Liver (tissue), 8 donors: ENCODE measurements at regions not wholly inside any gene's neighbourhood (a gene's known extent, or its start where the extent isn't known, plus 50 kb on each side); places are given as distances from the start of the nearest gene placed in this dataset.

ENCODE experiments used
- DNase-seq: peaks from one replicate; pipeline ENCODE4 v3.0.0-alpha.2; 2017; ENCODE audit warnings: low spot score
- H3K27ac ChIP-seq, 2 donors: one replicate each; pipeline ENCODE4 v1.7.0; 2013; ENCODE audit warnings: inconsistent platforms in 2 of 2, low read length in 2 of 2, control low read depth in 1 of 2, low read depth in 1 of 2, mild to moderate bottlenecking in 1 of 2
- H3K27me3 ChIP-seq, 4 donors: one replicate each; pipeline versions ENCODE4 v1.6.1 to v1.7.0; 2013; ENCODE audit warnings: low read length in 3 of 4, inconsistent platforms in 1 of 4, mild to moderate bottlenecking in 1 of 4, moderate library complexity in 1 of 4; ENCODE audit not compliant: control insufficient read depth in 4 of 4, insufficient read depth in 4 of 4
- H3K36me3 ChIP-seq, 4 donors: one replicate each; pipeline versions ENCODE4 v1.6.1 to v1.7.0; 2013; ENCODE audit warnings: low read length in 3 of 4, mild to moderate bottlenecking in 3 of 4, low read depth in 1 of 4, moderate library complexity in 1 of 4; ENCODE audit not compliant: control insufficient read depth in 4 of 4, insufficient read depth in 3 of 4
- H3K4me1 ChIP-seq, 4 donors: one replicate each; pipeline versions ENCODE4 v1.6.1 to v1.7.0; 2013; ENCODE audit warnings: low read length in 3 of 4, mild to moderate bottlenecking in 3 of 4, moderate library complexity in 1 of 4; ENCODE audit not compliant: control insufficient read depth in 4 of 4, insufficient read depth in 4 of 4
- H3K4me3 ChIP-seq, 3 donors: one replicate each; pipeline versions ENCODE4 v1.6.1 to v1.7.0; 2013; ENCODE audit warnings: low read length in 3 of 3, control low read depth in 1 of 3, low read depth in 1 of 3, mild to moderate bottlenecking in 1 of 3
- H3K9ac ChIP-seq, 2 donors: one replicate each; pipeline ENCODE4 v1.7.0; 2013; ENCODE audit warnings: low read length in 2 of 2, mild to moderate bottlenecking in 2 of 2, moderate library complexity in 2 of 2, control low read depth in 1 of 2, low read depth in 1 of 2
- H3K9me3 ChIP-seq, 4 donors: one replicate each; pipeline versions ENCODE4 v1.6.1 to v1.7.0; 2013; ENCODE audit warnings: low read length in 3 of 4; ENCODE audit not compliant: control insufficient read depth in 4 of 4
- EGR1 ChIP-seq, 2 donors: IDR thresholded peaks; 2 replicates each; pipeline ENCODE4 v1.6.1; 2016 to 2018; ENCODE audit warnings: antibody characterized with exemption in 2 of 2, low read depth in 2 of 2
- FOXA1 ChIP-seq: IDR thresholded peaks from 2 replicates; pipeline ENCODE4 v1.6.1; 2016; ENCODE audit warnings: antibody characterized with exemption
- FOXA2 ChIP-seq: IDR thresholded peaks from 2 replicates; pipeline ENCODE4 v1.6.1; 2016; ENCODE audit warnings: antibody characterized with exemption
- GABPA ChIP-seq, 2 donors: IDR thresholded peaks in 1 of 2; conservative IDR thresholded peaks in 1 of 2; 2 replicates each; pipeline ENCODE4 v1.6.1; 2016; ENCODE audit warnings: antibody characterized with exemption in 2 of 2, mild to moderate bottlenecking in 1 of 2, moderate library complexity in 1 of 2
- HNF4A ChIP-seq, 2 donors: conservative IDR thresholded peaks; 2 replicates each; pipeline ENCODE4 v1.6.1; 2016; ENCODE audit warnings: antibody characterized with exemption in 2 of 2, mild to moderate bottlenecking in 2 of 2
- HNF4G ChIP-seq: IDR thresholded peaks from 2 replicates; pipeline ENCODE4 v1.6.1; 2016; ENCODE audit warnings: antibody characterized with exemption
- JUND ChIP-seq, 2 donors: IDR thresholded peaks; 2 replicates each; pipeline ENCODE4 v1.6.1; 2016; ENCODE audit warnings: antibody characterized with exemption in 2 of 2
- RAD21 ChIP-seq, 2 donors: IDR thresholded peaks; 2 replicates each; pipeline ENCODE4 v1.6.1; 2016; ENCODE audit warnings: antibody characterized with exemption in 2 of 2, mild to moderate bottlenecking in 2 of 2
- SP1 ChIP-seq: IDR thresholded peaks from 2 replicates; pipeline ENCODE4 v1.6.1; 2018; ENCODE audit warnings: antibody characterized with exemption, mild to moderate bottlenecking
- YY1 ChIP-seq: IDR thresholded peaks from 2 replicates; pipeline ENCODE4 v1.6.1; 2016; ENCODE audit warnings: antibody characterized with exemption, mild to moderate bottlenecking
- WGBS: extraction: QIAGEN DNeasy Blood & Tissue Kit; methylation state at CpG from one replicate; pipeline ENCODE4 v1.1.7; 2013; 5-methylcytosine and 5-hydroxymethylcytosine counted together
- TF ChIP-seq, protein P1 (sequence below): IDR thresholded peaks from 2 replicates; pipeline ENCODE4 v1.6.1; 2016; ENCODE audit warnings: antibody characterized with exemption
- TF ChIP-seq, protein P2 (sequence below): IDR thresholded peaks from 2 replicates; pipeline ENCODE4 v1.6.1; 2016; ENCODE audit warnings: antibody characterized with exemption
- TF ChIP-seq, protein P3 (sequence below): IDR thresholded peaks from 2 replicates; pipeline ENCODE4 v1.6.1; 2016; ENCODE audit warnings: antibody characterized with exemption
- TF ChIP-seq, protein P4 (sequence below): fragments of 150-350 bp; IDR thresholded peaks from 2 replicates; pipeline ENCODE4 v1.5.1; 2017; ENCODE audit warnings: improper control_type of control experiment, low read depth, low read length; ENCODE audit not compliant: missing input control
- donor health status: healthy.
- donor health status: healthy.
- donor health status: healthy.
- donor health status: healthy.
- donor health status: healthy.

GRCh38 chr7:130904031-130904757, 170.2 kb upstream of the KLF14 start (continued):
- TF ChIP-seq YY1 = peak; percentile 86
- peak in 1 of 2 donors; percentile 71 for TF ChIP-seq JUND (IDR thresholded peaks at IDR 0.05)
- TF ChIP-seq FOXA2 = peak; percentile 35
- TF ChIP-seq FOXA1 = no peak

DNA sequence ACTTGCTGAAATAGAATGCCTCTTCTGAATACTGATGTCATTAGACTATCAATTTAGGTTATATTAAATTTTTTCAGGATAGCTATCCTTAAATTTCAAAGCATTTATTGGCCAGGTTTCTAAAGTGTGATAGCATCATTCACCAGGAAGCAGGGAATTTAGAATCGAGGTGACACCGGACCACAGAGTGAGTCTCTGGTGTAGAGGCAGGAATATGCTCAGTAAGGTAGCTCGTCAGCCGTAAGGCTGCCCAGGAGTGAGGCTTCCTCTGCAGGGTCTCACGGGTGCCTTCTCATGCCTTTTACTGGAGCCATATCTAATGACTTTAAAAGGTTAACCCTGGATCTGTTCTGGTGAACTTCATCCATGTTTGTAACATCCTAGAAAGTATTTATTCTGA, 170.8 kb upstream of the KLF14 start:
- no peak for DNase-seq
- H3K36me3 ChIP-seq = peaks cover 0 to 2% (median 0%) of the 10 kb centered on the region in 4 donors
- H3K27ac ChIP-seq = peak overlapping the region; percentile 81 to 88
- H3K9me3 ChIP-seq = no peaks in the 10 kb centered on the region
- 73% methylated on average over 5 of the region's 5 CpGs for WGBS
- H3K4me1 ChIP-seq = peaks cover 19 to 59% (median 41%) of the 10 kb centered on the region in 4 donors
- TF ChIP-seq, protein P1, sequence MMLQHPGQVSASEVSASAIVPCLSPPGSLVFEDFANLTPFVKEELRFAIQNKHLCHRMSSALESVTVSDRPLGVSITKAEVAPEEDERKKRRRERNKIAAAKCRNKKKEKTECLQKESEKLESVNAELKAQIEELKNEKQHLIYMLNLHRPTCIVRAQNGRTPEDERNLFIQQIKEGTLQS = no peak
- TF ChIP-seq EGR1 (IDR thresholded peaks at IDR 0.05; ENCODE audit: low read depth in 2 of 2) = no peak
- no peak for TF ChIP-seq GABPA (IDR thresholded peaks at IDR 0.05 in 1 of 2, conservative IDR thresholded peaks at IDR 0.05 in 1 of 2)
- no peak for TF ChIP-seq RAD21 (IDR thresholded peaks at IDR 0.05)
- no peak for TF ChIP-seq JUND (IDR thresholded peaks at IDR 0.05)
- TF ChIP-seq HNF4G = no peak
- no peak overlapping the region for H3K9ac ChIP-seq
- H3K4me3 ChIP-seq = no peak overlapping the region
- H3K27me3 ChIP-seq = no peaks in the 10 kb centered on the region

- 97% methylated on average over 1 of the region's 1 CpG for WGBS
- DNase-seq = no peak
- TF ChIP-seq SP1 (no peak), YY1 (no peak), FOXA1 (no peak), EGR1 (IDR thresholded peaks at IDR 0.05; ENCODE audit: low read depth in 2 of 2) (no peak), HNF4A (conservative IDR thresholded peaks at IDR 0.05) (peak; percentile 28 to 33)
- TF ChIP-seq, protein P2, sequence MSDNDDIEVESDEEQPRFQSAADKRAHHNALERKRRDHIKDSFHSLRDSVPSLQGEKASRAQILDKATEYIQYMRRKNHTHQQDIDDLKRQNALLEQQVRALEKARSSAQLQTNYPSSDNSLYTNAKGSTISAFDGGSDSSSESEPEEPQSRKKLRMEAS = no peak
- TF ChIP-seq, protein P3, sequence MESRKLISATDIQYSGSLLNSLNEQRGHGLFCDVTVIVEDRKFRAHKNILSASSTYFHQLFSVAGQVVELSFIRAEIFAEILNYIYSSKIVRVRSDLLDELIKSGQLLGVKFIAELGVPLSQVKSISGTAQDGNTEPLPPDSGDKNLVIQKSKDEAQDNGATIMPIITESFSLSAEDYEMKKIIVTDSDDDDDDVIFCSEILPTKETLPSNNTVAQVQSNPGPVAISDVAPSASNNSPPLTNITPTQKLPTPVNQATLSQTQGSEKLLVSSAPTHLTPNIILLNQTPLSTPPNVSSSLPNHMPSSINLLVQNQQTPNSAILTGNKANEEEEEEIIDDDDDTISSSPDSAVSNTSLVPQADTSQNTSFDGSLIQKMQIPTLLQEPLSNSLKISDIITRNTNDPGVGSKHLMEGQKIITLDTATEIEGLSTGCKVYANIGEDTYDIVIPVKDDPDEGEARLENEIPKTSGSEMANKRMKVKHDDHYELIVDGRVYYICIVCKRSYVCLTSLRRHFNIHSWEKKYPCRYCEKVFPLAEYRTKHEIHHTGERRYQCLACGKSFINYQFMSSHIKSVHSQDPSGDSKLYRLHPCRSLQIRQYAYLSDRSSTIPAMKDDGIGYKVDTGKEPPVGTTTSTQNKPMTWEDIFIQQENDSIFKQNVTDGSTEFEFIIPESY = no peak
- peaks cover 0 to 2% (median 0%) of the 10 kb centered on the region in 4 donors for H3K36me3 ChIP-seq
- no peak overlapping the region for H3K4me3 ChIP-seq
- no peak overlapping the region for H3K9ac ChIP-seq
- no peaks in the 10 kb centered on the region for H3K9me3 ChIP-seq
- H3K27ac ChIP-seq = peak overlapping the region in 1 of 2 donors; percentile 88
- H3K4me1 ChIP-seq = peaks cover 12 to 48% (median 26%) of the 10 kb centered on the region in 4 donors
- no peaks in the 10 kb centered on the region for H3K27me3 ChIP-seq
Measured at GRCh38 chr7:130906575-130906974, 172.6 kb upstream of the KLF14 start.

DNA sequence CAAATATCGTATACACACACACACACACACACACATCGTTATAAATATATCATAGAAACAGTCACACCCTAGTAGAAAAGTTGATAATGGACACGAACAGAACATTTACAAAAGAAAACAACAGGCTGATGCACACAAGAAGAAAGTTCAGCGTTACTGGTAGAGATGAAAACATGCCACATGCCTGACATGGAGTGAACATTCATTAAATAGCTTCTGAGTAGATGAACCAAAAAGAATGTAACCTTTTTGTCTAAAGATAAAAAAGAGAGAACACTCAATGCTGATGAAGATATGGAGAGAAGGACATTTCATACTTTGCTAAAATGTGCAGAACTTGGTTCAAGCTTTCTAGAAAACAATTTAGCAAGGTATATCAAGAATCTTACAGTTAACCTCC, 173.4 kb upstream of the KLF14 start:
- H3K9ac ChIP-seq = no peak overlapping the region
- 89% methylated on average over 4 of the region's 4 CpGs for WGBS
- H3K4me1 ChIP-seq = peaks cover 12 to 49% (median 25%) of the 10 kb centered on the region in 4 donors
- peak overlapping the region in 1 of 2 donors; percentile 9 for H3K27ac ChIP-seq
- H3K9me3 ChIP-seq = no peaks in the 10 kb centered on the region
- no peaks in the 10 kb centered on the region for H3K27me3 ChIP-seq
- no peak for DNase-seq
- H3K4me3 ChIP-seq = no peak overlapping the region
- TF ChIP-seq, protein P3 = no peak
- TF ChIP-seq FOXA2 (no peak), FOXA1 (no peak), GABPA (IDR thresholded peaks at IDR 0.05 in 1 of 2, conservative IDR thresholded peaks at IDR 0.05 in 1 of 2) (no peak), SP1 (no peak), RAD21 (IDR thresholded peaks at IDR 0.05) (no peak), HNF4G (no peak), EGR1 (IDR thresholded peaks at IDR 0.05; ENCODE audit: low read depth in 2 of 2) (no peak)
- TF ChIP-seq, protein P2 = no peak
- TF ChIP-seq, protein P4, sequence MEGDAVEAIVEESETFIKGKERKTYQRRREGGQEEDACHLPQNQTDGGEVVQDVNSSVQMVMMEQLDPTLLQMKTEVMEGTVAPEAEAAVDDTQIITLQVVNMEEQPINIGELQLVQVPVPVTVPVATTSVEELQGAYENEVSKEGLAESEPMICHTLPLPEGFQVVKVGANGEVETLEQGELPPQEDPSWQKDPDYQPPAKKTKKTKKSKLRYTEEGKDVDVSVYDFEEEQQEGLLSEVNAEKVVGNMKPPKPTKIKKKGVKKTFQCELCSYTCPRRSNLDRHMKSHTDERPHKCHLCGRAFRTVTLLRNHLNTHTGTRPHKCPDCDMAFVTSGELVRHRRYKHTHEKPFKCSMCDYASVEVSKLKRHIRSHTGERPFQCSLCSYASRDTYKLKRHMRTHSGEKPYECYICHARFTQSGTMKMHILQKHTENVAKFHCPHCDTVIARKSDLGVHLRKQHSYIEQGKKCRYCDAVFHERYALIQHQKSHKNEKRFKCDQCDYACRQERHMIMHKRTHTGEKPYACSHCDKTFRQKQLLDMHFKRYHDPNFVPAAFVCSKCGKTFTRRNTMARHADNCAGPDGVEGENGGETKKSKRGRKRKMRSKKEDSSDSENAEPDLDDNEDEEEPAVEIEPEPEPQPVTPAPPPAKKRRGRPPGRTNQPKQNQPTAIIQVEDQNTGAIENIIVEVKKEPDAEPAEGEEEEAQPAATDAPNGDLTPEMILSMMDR = no peak
- TF ChIP-seq, protein P1 = no peak
- peaks cover 0 to 2% (median 0%) of the 10 kb centered on the region in 4 donors for H3K36me3 ChIP-seq
